GM21526 (cell line): ENCODE measurements at regions not wholly inside any gene's neighbourhood (a gene's known extent, or its start where the extent isn't known, plus 50 kb on each side); places are given as distances from the start of the nearest gene placed in this dataset.

Source experiments
- ATAC-seq: cut with Tn5 transposase; IDR thresholded peaks from one replicate; pipeline ENCODE4 v1.9.1; 2021; ENCODE audit warnings: moderate library complexity; ENCODE audit not compliant: unreplicated experiment, low FRiP score

GRCh38 chr2:150735894-150736498 lies 248.5 kb upstream of the RND3 start:
- ATAC-seq: no peak

- ATAC-seq: no peak
These were observed 245.7 kb upstream of the RND3 start for GRCh38 chr2:150733051-150733618.

GRCh38 chr2:150732491-150732890 lies 245.0 kb upstream of the RND3 start:
- ATAC-seq: no peak

DNA sequence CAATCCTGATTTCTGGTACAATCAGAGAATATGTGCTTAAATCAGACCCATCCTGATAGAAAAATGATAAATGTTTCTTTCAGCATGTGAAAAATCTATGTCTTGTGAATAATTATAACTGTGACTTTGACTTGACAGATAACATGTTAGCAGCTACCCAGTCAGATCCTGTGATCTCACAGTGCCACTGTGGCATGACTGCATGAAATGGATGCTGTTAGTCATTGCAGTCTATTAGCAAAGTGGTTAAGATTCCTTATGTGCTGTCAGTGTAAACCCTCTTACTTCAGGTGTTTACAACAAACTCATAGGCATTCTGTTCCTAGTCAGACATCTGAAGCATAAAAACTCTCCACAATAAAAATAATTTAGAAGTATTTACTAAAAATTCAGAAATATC lies 244.6 kb upstream of the RND3 start:
- no peak for ATAC-seq

GRCh38 chr2:150729495-150729955 lies 242.1 kb upstream of the RND3 start:
- ATAC-seq: no peak

DNA sequence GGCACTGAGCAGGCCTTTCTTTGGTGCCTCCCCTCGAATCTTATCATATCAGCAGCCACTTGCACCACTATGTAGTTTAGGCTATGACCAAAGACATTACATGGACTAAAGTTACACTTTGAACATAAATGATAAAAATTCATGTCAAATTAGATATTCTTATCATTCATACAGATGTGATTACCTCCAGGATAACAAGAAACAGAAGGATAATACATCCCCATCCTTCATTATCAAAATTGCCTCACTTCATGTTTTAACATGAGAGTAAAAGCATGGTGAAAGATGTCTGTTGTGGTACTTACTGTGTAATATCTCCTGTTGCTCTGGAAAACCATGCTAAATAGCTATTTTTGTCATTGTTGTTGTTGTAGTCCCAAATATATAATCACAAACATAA lies 230.8 kb upstream of the RND3 start:
- no peak for ATAC-seq

GRCh38 chr2:150716186-150716585 lies 228.7 kb upstream of the RND3 start:
- no peak for ATAC-seq

DNA sequence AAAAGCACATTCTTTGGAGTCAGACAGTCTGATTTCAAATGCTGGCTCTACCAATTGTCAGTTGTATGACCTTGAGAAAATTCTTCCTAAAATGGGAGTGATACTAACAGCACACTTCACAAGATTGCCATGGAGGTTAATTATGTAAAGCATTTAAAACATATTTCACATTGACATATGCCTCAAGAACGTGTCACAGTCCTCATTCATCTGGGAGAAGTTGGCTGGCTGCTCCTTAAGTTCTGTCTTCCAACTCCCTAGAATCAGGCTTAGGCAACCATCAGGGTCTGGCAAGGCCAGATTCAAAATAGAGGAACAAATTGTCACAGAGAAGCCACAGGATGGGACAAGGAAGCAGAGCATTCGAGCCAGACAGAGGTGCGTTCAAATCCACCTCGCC lies 228.0 kb upstream of the RND3 start:
- no peak for ATAC-seq

- ATAC-seq: no peak
These were observed 223.4 kb upstream of the RND3 start for GRCh38 chr2:150710916-150711315.

GRCh38 chr2:150710041-150710440 lies 222.6 kb upstream of the RND3 start:
- no peak for ATAC-seq

DNA sequence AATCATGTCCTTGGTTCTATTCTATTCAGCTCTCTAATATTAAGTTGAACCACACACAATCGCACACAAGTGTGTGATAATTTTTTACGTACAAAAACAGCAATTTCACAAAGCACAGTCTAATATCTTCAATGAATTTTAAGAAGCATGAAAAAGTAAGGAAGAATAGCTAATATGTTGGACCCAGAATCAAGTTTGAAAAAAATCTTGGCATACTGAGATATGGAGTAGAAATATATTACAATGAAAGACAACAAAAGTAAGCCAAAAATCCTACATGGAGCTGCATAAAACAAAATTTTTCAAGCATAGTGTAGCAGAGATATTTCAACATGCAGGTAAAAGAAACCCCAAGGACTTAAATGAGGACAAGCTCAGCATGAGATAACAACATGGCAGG lies 219.1 kb upstream of the RND3 start:
- ATAC-seq: no peak

GRCh38 chr2:150705767-150706166 lies 218.3 kb upstream of the RND3 start:
- ATAC-seq: no peak

DNA sequence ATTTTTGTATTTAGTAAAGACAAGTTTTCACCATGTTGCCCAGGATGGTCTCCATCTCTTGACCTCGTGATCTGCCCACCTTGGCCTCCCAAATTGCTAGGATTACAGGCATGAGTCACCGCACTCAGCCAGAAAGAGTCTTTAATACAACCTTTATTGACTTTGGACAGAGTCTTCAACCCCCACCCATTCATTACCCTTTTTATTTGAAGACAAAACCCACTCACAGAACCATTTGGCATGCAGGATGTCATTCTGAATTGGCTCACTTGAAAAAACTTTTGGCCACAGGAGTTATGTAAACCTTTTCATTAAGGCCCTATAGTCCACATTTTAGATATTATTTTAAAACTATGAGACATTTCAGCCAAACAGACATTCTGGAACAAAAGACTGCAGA lies 217.9 kb upstream of the RND3 start:
- ATAC-seq: no peak

GRCh38 chr2:150702791-150703190 lies 215.3 kb upstream of the RND3 start:
- no peak for ATAC-seq

- ATAC-seq: no peak
These were observed 213.5 kb upstream of the RND3 start for GRCh38 chr2:150700666-150701580.

DNA sequence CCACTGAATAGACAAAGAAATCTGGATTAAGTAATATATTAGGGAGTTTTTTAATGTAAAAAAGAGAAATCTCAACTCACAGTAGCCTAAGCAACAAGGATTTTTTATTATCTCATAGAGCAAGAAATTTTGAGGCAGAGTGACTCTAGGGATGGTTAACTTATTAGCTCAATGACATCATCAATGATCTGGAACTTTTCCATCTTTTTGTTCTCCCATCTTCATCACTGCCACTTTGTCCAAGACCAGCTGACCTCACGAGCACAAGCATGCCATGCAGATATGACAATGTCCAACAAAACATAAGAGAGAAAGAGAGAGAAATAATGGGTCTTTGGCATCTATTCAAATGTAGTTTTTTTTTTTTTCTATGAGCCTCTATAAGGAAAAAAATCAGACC lies 211.8 kb upstream of the RND3 start:
- ATAC-seq: no peak

GRCh38 chr2:150698016-150698661 lies 210.7 kb upstream of the RND3 start:
- no peak for ATAC-seq

- ATAC-seq: no peak
These were observed 210.1 kb upstream of the RND3 start for GRCh38 chr2:150697596-150697995.

DNA sequence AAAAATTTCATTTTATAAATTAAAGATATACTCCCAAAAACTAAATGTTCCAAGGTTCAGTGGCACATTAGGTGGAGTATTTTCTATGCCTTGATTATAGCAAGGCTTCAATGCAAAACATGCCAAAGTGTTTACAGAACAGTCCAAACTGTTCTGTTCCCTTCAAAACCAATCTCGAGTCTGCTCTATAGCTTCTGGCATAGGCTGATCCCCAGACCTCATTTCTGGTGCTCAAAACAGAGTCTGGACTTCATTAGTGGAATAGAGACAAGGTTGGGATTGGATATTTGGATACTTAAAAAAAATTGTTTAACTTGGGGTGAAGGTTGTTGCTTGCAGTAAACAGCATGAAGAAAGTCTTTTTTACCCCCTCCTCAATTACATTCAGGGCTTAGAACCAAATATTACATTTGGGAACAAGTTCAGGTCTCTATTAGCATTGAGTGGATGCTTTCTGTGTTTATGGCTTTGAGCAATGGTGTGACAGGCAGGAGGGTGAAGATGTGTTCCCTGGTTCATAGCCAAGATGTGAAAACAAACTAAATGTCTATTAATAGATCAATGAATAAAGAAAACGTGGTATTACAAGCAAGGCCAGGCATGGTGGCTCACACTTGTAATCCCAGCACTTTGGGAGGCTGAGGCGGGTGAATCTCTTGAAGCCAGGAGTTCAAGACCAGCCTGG lies 208.1 kb upstream of the RND3 start:
- no peak for ATAC-seq

GRCh38 chr2:150693556-150693955 lies 206.1 kb upstream of the RND3 start:
- no peak for ATAC-seq

GRCh38 chr2:150690870-150691269 lies 203.4 kb upstream of the RND3 start:
- no peak for ATAC-seq
